GM19463 (cell line): ENCODE measurements at regions not wholly inside any gene's neighbourhood (a gene's known extent, or its start where the extent isn't known, plus 50 kb on each side); places are given as distances from the start of the nearest gene placed in this dataset.

Experiments used
- ATAC-seq: cut with Tn5 transposase; IDR thresholded peaks from one replicate; pipeline ENCODE4 v1.9.1; 2021; ENCODE audit warnings: mild to moderate bottlenecking, moderate library complexity; ENCODE audit not compliant: unreplicated experiment

- no peak for ATAC-seq
These were observed 137.0 kb upstream of the LINGO1 start for GRCh38 chr15:77769700-77770099.

- ATAC-seq, result no peak
These were observed 135.9 kb upstream of the LINGO1 start for GRCh38 chr15:77768521-77769078.

- no peak for ATAC-seq
These were observed 135.4 kb upstream of the LINGO1 start for GRCh38 chr15:77768107-77768506.

- no peak for ATAC-seq
These were observed 131.4 kb upstream of the LINGO1 start for GRCh38 chr15:77764095-77764494.

- ATAC-seq, result no peak
These were observed 130.1 kb upstream of the LINGO1 start for GRCh38 chr15:77762747-77763355.

GRCh38 chr15:77759896-77760592 is 127.3 kb upstream of the LINGO1 start:
- ATAC-seq, result no peak

- no peak for ATAC-seq
These were observed 121.2 kb upstream of the LINGO1 start for GRCh38 chr15:77753939-77754338.

- no peak for ATAC-seq
These were observed 120.7 kb upstream of the LINGO1 start for GRCh38 chr15:77753281-77753873.

- ATAC-seq, result no peak
These were observed 117.4 kb upstream of the LINGO1 start for GRCh38 chr15:77749998-77750540.

- ATAC-seq, result no peak
These were observed 116.7 kb upstream of the LINGO1 start for GRCh38 chr15:77749236-77749997.

- ATAC-seq, result no peak
These were observed 115.7 kb upstream of the LINGO1 start for GRCh38 chr15:77748078-77749064.

GRCh38 chr15:77747175-77748077 is 114.7 kb upstream of the LINGO1 start:
- no peak for ATAC-seq

GRCh38 chr15:77746254-77747174 is 113.8 kb upstream of the LINGO1 start:
- ATAC-seq, result no peak

- ATAC-seq, result no peak
These were observed 111.7 kb upstream of the LINGO1 start for GRCh38 chr15:77744398-77744797.

GRCh38 chr15:77742570-77742969 is 109.9 kb upstream of the LINGO1 start:
- ATAC-seq, result no peak

GRCh38 chr15:77742127-77742526 is 109.4 kb upstream of the LINGO1 start:
- no peak for ATAC-seq

- no peak for ATAC-seq
These were observed 108.4 kb upstream of the LINGO1 start for GRCh38 chr15:77741106-77741505.
